Activated naive CD8-positive, alpha-beta T cell treated with anti-CD3 and anti-CD28 coated beads for 36 hours (primary cell): ENCODE measurements at regions not wholly inside any gene's neighbourhood (a gene's known extent, or its start where the extent isn't known, plus 50 kb on each side); places are given as distances from the start of the nearest gene placed in this dataset.

Experiments
- DNase-seq: peaks from one replicate; pipeline ENCODE4 v3.0.0; 2021
- H3K27ac Mint-ChIP-seq: one replicate; pipeline ENCODE4 v1.8.0; 2022; ENCODE audit warnings: mild to moderate bottlenecking, moderate library complexity, mixed read lengths
- H3K27me3 Mint-ChIP-seq: one replicate; pipeline ENCODE4 v1.8.0; 2022; ENCODE audit warnings: mild to moderate bottlenecking, mixed read lengths
- H3K36me3 Mint-ChIP-seq: one replicate; pipeline ENCODE4 v1.8.0; 2021; ENCODE audit warnings: mild to moderate bottlenecking, mixed read lengths
- H3K4me1 Mint-ChIP-seq: one replicate; pipeline ENCODE4 v1.8.0; 2021; ENCODE audit warnings: mixed read lengths
- H3K4me3 Mint-ChIP-seq: one replicate; pipeline ENCODE4 v1.8.0; 2022; ENCODE audit warnings: mild to moderate bottlenecking, moderate library complexity, mixed read lengths
- H3K9me3 Mint-ChIP-seq: one replicate; pipeline ENCODE4 v1.8.0; 2022; ENCODE audit warnings: mixed read lengths

DNA sequence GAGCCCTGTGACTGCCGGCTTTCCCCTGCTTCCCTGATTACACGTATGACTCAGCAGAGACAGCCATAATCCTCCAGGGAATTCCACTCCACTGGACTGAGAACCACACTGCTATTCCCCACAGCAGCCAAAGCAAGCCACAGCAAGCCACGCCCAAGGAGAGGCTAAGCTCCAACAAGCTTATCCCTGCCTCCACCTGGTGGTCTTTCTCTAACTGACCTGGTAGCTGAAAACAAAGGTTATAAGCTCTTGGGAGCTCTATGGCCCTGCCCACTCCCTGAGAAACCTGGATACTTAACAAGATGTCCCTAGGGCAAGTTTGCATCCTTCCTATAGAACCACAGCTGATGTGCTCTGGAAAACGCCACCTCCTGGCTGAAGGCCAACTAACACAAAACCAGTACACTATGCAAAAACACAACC is 613.7 kb upstream of the CDH18 start:
- no peaks in the 10 kb centered on the region for H3K36me3 Mint-ChIP-seq
- no peaks in the 10 kb centered on the region for H3K27me3 Mint-ChIP-seq
- no peak for DNase-seq
- H3K27ac Mint-ChIP-seq = no peak overlapping the region
- peaks cover 11% of the 10 kb centered on the region for H3K9me3 Mint-ChIP-seq
- H3K4me3 Mint-ChIP-seq = no peak overlapping the region
- H3K4me1 Mint-ChIP-seq = no peaks in the 10 kb centered on the region

DNA sequence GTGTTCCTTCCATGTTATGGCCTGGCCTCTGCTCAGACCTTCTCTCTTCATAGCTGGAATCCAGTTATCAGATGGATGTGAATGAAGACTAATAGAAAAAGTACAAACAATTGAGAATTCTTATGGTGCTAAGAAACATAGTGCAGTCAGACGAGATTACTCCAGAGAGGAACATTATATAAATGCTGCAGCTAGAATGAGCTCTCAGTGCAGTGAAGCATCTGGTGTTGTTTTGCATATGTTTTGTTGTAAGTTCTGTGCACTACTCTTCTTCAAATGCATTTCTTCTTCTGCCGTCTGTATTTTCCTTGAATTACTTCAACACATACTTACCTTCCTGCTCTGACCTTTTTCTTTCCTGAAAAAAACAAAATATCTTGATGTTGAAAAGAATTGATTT is 602.4 kb upstream of the CDH18 start:
- Mint-ChIP-seq H3K27me3 (no peaks in the 10 kb centered on the region), H3K9me3 (peaks cover 5% of the 10 kb centered on the region), H3K36me3 (no peaks in the 10 kb centered on the region), H3K4me1 (no peaks in the 10 kb centered on the region), H3K4me3 (no peak overlapping the region), H3K27ac (no peak overlapping the region)
- no peak for DNase-seq

DNA sequence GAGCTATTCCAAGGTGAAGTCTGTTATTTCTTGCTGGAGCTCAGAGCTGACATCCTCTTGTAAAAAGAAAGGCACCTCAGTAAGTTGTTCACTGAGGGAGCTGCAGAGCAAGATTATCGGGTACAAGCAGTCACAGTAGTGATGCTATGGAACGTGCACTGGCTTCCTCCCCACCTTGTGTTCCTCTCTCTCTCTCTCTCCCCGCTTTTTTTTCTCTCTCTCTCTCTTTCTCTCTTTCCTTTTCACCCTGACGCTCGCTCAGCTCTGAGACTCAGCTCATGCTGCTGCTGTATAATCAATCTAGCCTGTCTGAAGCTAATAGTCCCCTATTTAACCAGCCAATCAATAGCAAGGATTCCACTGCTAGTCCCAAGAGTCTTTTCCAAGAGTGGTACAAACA is 587.6 kb upstream of the CDH18 start:
- Mint-ChIP-seq H3K36me3 (no peaks in the 10 kb centered on the region), H3K9me3 (peaks cover 6% of the 10 kb centered on the region), H3K4me1 (no peaks in the 10 kb centered on the region), H3K27me3 (no peaks in the 10 kb centered on the region), H3K4me3 (no peak overlapping the region), H3K27ac (no peak overlapping the region)
- no peak for DNase-seq

DNA sequence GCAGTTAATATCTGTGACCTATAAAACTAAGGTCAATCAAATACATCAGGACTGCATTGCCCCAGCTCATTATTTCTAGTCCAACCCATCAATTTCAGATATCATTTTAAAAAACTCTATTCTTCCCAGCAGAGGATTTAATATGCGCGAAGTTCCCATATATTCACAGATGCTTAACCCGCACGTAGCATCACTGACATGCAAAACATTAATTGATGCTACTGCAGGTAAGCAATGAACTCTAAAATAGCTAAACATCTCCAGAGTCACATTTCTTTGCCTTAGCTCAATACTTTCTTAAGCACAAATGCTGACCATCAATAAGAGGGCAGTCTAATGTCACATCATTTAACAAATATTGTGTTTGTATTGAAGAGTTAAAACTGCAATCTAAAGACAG is 586.6 kb upstream of the CDH18 start:
- Mint-ChIP-seq H3K4me1 (no peaks in the 10 kb centered on the region), H3K27me3 (no peaks in the 10 kb centered on the region), H3K9me3 (peaks cover 4% of the 10 kb centered on the region), H3K4me3 (no peak overlapping the region), H3K27ac (no peak overlapping the region), H3K36me3 (no peaks in the 10 kb centered on the region)
- no peak for DNase-seq

DNA sequence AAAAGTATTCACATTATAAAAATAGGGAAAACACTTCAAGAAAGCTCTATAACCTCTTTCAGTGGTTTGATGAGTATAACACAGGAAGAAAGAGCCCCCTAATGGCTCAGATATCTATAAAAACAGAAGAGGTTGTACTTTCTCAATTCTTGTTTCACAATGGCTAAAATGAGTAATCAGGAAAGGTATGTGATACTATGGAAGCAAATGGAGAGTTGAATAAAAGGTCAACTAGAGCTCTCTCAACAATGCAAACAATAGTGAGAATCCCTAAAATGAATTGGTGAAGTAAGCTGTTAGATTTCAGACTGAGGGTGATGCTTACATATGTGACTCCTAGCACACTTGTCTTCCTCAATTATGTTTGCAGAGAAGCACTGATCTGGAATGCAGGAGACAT is 584.6 kb upstream of the CDH18 start:
- Mint-ChIP-seq H3K36me3 (no peaks in the 10 kb centered on the region), H3K27me3 (no peaks in the 10 kb centered on the region), H3K9me3 (no peaks in the 10 kb centered on the region), H3K4me3 (no peak overlapping the region), H3K4me1 (no peaks in the 10 kb centered on the region), H3K27ac (no peak overlapping the region)
- no peak for DNase-seq

DNA sequence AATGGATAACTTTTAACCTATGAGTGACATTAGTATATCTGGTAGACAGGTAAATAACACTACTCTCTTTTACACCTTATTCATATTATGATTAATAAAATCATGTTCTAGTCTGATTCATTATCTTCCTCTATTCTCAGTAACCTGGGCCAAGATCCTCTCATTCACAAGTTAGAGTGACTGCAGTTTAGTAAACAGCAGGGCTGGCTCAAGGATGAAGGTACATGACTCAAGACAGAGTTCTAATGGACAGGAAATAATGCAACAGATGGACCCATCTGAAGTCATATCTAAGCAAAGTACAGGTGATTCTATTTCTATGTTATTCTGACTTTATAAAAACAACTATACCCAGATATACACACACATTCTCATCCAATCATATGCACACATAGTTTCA is 582.5 kb upstream of the CDH18 start:
- Mint-ChIP-seq H3K27ac (no peak overlapping the region), H3K27me3 (no peaks in the 10 kb centered on the region)

DNA sequence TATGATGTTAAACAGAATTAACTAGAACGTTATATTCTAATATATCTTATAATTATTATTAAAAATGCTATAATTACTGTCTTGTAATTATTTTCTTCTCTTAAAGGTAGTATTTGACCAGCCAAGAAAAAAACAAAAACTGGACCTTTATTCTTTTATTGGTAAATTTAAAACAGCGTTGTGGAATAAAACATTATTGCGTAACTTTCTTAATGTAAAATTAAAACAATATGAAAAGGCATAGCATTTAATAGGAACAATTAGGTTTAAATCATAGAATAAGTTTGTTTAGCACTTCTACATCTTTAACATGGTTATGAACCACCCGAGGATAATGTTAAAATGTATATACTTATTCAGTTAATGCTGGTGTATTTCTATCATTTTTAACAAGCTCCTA is 574.5 kb upstream of the CDH18 start:
- Mint-ChIP-seq H3K27me3 (no peaks in the 10 kb centered on the region), H3K36me3 (no peaks in the 10 kb centered on the region), H3K4me1 (no peaks in the 10 kb centered on the region), H3K9me3 (peaks cover 6% of the 10 kb centered on the region), H3K27ac (no peak overlapping the region), H3K4me3 (no peak overlapping the region)
- no peak for DNase-seq

More for the DNA sequence above, 582.5 kb upstream of the CDH18 start:
- Mint-ChIP-seq H3K4me3 (no peak overlapping the region), H3K36me3 (no peaks in the 10 kb centered on the region), H3K9me3 (peaks cover 2% of the 10 kb centered on the region), H3K4me1 (no peaks in the 10 kb centered on the region)
- no peak for DNase-seq

DNA sequence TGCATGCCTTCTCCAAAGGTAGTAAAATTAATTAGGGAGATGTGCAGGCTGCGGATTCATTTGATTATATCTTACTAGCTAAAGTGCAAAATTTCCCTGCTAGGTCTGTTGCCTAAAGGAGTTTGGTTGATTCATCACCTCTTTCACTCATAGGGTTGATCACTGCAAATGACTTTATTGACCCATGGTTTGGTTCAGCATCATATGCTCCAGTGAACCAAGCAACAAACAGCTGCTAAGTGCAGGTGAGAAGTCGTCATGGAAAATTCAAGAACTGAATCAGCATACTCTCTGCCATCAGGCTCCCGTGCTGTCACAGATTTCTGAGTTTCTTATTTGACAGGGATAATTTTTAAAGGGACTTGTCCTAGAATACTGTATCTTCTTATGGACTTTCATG is 571.8 kb upstream of the CDH18 start:
- Mint-ChIP-seq H3K4me3 (no peak overlapping the region), H3K9me3 (peaks cover 8% of the 10 kb centered on the region)
- DNase-seq = no peak

DNA sequence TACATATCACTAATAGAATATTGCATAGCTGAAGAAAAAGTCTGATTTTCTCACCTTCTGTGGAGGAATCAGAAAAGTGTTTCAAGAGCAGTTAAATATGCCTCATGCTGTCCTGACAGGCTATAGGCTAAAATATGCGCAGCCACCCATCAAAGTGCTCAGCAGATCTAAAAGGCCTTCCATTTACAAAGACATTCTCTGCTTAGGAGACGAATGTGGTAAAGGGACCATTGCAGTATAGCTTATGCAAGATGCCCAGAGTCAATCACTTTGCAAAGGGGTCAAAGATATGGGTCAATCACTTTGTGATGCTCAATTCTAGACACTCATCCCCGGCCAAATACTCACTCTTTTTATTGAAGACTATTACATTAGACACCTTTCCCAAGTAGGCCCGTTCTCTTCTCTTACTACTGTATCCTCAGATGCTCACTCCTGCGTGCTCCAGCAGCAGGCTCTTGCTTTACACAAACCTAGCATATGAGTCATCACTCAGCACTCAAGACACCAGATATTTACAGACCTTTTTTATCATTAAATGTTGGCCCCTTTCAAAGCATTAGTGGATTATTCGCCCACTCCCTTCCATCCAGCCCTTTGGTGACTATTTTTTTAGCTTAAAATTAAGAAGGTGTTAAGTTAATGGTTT is 568.2 kb upstream of the CDH18 start:
- no peaks in the 10 kb centered on the region for H3K27me3 Mint-ChIP-seq
- H3K4me1 Mint-ChIP-seq = no peaks in the 10 kb centered on the region
- no peak overlapping the region for H3K4me3 Mint-ChIP-seq
- peaks cover 10% of the 10 kb centered on the region for H3K9me3 Mint-ChIP-seq
- no peak for DNase-seq
- H3K27ac Mint-ChIP-seq = no peak overlapping the region
- no peaks in the 10 kb centered on the region for H3K36me3 Mint-ChIP-seq

More for the DNA sequence above, 571.8 kb upstream of the CDH18 start:
- Mint-ChIP-seq H3K27ac (no peak overlapping the region), H3K27me3 (no peaks in the 10 kb centered on the region), H3K36me3 (no peaks in the 10 kb centered on the region), H3K4me1 (no peaks in the 10 kb centered on the region)

DNA sequence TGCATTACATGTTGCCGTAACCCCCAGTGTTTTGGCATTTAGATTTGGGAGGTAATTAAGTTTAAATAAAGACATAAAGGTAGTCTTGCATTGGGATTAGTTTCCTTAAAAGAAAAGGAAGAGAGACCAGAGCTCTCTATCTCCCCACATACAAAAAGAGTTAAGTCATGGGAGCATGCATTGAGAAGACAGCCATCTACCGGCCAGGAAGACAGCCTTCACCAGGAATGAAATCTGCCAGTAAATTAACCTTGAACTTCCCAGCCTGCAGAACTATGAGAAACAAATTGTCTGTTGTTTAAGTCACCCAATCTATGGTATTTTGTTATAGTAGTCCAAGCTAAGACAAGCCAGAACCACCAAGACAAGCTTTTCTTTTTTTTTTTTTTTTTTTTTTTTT is 567.0 kb upstream of the CDH18 start:
- Mint-ChIP-seq H3K36me3 (no peaks in the 10 kb centered on the region), H3K27me3 (no peaks in the 10 kb centered on the region), H3K4me1 (no peaks in the 10 kb centered on the region), H3K4me3 (no peak overlapping the region), H3K9me3 (peaks cover 8% of the 10 kb centered on the region), H3K27ac (no peak overlapping the region)
- no peak for DNase-seq

DNA sequence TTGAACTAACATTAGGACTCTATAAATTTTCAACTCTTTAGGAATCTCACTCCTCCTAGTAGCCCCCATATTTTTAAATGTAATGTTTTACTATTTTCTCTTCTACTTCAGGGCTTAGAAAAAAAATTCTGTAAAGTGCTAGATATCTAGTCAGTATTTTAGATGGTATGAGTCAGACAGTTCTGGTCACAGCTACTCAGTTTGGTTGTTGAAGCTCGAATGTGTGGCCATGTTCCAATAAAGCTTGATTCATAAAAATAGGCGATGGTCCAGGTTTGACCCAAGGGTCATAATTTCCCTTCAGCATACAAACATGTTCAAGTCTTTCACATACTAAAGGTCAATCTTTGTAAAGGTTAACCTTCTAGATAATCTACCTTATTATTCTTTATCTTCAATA is 566.0 kb upstream of the CDH18 start:
- Mint-ChIP-seq H3K27me3 (no peaks in the 10 kb centered on the region), H3K9me3 (peaks cover 8% of the 10 kb centered on the region), H3K4me3 (no peak overlapping the region), H3K36me3 (no peaks in the 10 kb centered on the region), H3K27ac (no peak overlapping the region), H3K4me1 (no peaks in the 10 kb centered on the region)
- no peak for DNase-seq

DNA sequence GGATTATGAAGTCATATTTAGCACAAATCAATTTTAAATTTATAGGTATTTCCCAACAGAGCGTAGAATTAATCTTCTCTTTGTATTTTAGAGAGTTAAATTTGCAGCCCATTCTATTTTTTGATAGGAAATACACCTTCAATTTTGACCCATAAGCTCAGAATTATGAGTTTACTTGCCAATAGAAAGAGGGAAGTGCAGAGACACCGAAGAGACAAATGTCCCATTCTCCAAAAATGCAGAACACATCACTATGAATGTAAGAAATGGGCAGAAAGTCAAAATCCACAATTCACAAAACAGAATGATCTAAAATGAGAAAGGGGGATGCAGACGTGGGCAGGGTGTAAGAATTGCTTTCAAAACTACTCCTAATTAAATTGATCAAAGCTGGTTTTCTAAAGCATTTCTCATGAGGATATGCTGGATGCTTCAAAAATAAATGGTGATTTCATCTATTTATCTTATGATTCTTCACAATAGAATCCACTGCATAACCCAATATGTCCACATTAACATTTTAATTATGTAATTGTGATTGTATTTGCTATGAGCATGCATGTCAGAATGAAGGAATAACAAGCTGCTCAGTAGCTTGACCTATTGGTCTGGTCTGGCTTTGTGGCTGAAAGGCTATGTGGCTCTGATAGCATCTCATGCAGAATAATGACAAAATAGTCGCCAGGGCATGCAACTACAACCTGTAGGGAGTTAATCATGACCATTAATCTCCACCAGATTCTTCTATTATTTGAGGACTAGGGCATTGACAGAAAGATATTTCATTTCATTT is 550.1 kb upstream of the CDH18 start:
- H3K4me1 Mint-ChIP-seq = no peaks in the 10 kb centered on the region
- no peak overlapping the region for H3K4me3 Mint-ChIP-seq
- no peaks in the 10 kb centered on the region for H3K27me3 Mint-ChIP-seq
- H3K27ac Mint-ChIP-seq = no peak overlapping the region
- H3K9me3 Mint-ChIP-seq = no peaks in the 10 kb centered on the region
- H3K36me3 Mint-ChIP-seq = no peaks in the 10 kb centered on the region
- no peak for DNase-seq

DNA sequence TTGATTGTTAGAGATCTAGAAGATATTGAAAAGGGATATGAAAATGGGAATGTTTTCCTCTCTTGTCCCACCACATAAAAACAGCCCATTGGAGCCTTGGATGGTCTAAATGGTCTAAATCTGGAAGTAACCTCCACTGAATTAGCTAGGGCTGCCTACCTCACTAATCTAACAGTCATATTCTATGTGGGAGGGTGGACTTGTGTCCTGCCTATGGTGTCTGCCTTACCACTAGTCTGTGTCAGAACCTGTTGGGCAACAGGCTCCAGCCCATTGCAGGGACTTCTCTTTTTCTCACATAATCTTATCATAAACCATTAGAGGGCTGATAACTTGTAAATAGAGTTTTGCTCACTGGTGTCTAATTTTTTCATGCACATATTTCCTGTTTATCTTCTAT is 548.8 kb upstream of the CDH18 start:
- Mint-ChIP-seq H3K27me3 (no peaks in the 10 kb centered on the region), H3K27ac (no peak overlapping the region)

DNA sequence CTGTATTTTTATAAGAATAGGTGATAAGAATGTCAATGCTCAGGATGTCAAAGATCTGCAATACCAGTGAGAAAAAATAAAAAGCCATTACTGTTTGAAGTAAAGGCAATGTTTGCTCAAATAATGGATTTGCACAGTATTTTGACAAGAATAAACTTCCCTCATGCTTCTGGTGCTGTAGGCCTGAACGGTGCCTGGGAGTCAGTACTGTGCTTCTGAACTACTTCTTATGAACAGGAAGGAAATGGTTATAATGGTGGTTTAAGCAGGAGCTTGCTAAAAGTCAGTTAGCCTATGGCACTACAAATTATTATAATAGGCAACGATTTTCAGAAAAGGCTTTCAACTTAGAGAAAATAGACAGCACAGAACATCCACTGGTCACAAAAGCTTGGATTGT is 548.3 kb upstream of the CDH18 start:
- no peak overlapping the region for H3K27ac Mint-ChIP-seq
- no peaks in the 10 kb centered on the region for H3K27me3 Mint-ChIP-seq
- no peak for DNase-seq
- H3K36me3 Mint-ChIP-seq = no peaks in the 10 kb centered on the region
- peaks cover 2% of the 10 kb centered on the region for H3K9me3 Mint-ChIP-seq
- no peak overlapping the region for H3K4me3 Mint-ChIP-seq
- no peaks in the 10 kb centered on the region for H3K4me1 Mint-ChIP-seq

More for the DNA sequence above, 548.8 kb upstream of the CDH18 start:
- H3K4me3 Mint-ChIP-seq = no peak overlapping the region
- no peaks in the 10 kb centered on the region for H3K4me1 Mint-ChIP-seq
- DNase-seq = no peak
- H3K9me3 Mint-ChIP-seq = no peaks in the 10 kb centered on the region
- H3K36me3 Mint-ChIP-seq = no peaks in the 10 kb centered on the region

DNA sequence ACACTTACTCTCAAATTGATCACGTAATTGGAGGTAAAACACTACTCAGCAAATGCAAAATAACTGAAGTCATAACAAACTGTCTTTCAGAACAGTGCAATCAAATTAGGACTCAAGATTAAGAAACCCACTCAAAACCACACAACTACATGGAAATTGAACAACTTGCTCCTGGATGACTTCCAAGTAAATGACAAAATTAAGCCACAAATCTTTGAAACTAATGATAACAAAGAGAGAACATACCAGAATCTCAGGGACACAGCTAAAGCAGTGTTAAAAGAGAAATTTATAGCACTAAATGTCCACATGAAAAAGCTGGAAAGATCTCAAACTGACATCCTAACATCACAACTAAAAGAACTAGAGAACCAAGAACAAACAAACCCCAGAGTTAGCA is 540.5 kb upstream of the CDH18 start:
- H3K36me3 Mint-ChIP-seq = no peaks in the 10 kb centered on the region
- no peak overlapping the region for H3K27ac Mint-ChIP-seq
- DNase-seq = no peak
- no peak overlapping the region for H3K4me3 Mint-ChIP-seq
- H3K9me3 Mint-ChIP-seq = peaks cover 9% of the 10 kb centered on the region
- no peaks in the 10 kb centered on the region for H3K4me1 Mint-ChIP-seq
- H3K27me3 Mint-ChIP-seq = no peaks in the 10 kb centered on the region

DNA sequence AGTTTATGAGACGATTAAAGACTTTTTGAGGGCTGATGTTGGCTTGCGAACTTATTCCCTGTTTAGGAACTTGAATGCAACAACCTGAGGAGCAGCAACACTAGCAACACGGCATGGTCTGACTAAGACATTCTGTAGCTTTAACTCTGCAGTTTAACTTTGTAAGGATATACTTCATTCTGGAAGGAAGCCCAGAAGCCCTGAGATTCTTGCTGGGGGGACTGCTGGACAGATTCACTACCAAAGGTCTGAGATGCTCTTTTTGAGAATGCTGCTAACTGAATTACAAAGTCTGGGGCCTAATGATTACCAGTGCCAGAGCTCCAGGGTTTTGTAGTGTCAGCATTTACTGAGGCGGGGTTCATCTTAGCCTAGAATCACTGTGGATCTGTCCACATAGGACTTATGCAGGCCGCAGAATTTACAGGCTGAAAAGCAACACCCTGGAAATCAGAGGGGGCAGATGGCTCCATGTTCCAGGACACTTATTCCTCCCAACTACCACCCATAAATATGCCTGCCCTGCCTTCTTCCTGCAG is 537.1 kb upstream of the CDH18 start:
- Mint-ChIP-seq H3K9me3 (peaks cover 7% of the 10 kb centered on the region), H3K4me1 (no peaks in the 10 kb centered on the region), H3K27ac (no peak overlapping the region), H3K4me3 (no peak overlapping the region), H3K36me3 (no peaks in the 10 kb centered on the region), H3K27me3 (no peaks in the 10 kb centered on the region)
- no peak for DNase-seq
